Ectodermal cell (in vitro differentiated cells): ENCODE measurements at regions not wholly inside any gene's neighbourhood (a gene's known extent, or its start where the extent isn't known, plus 50 kb on each side); places are given as distances from the start of the nearest gene placed in this dataset.

ENCODE experiments used
- H3K27ac ChIP-seq: 2 replicates; pipeline ENCODE4 v1.7.0; 2013; ENCODE audit warnings: mild to moderate bottlenecking, low read depth, low read length; ENCODE audit not compliant: insufficient read depth, poor library complexity, severe bottlenecking
- H3K27me3 ChIP-seq: 2 replicates; pipeline ENCODE4 v1.7.0; 2013; ENCODE audit warnings: mild to moderate bottlenecking, low read length; ENCODE audit not compliant: insufficient read depth, control insufficient read depth, poor library complexity, severe bottlenecking
- H3K36me3 ChIP-seq: one replicate; pipeline ENCODE4 v1.7.0; 2013; ENCODE audit warnings: low read length; ENCODE audit not compliant: control insufficient read depth, insufficient read depth
- H3K4me1 ChIP-seq: one replicate; pipeline ENCODE4 v1.7.0; 2013; ENCODE audit warnings: low read length; ENCODE audit not compliant: control insufficient read depth, insufficient read depth
- H3K4me3 ChIP-seq: 2 replicates; pipeline ENCODE4 v1.7.0; 2013; ENCODE audit warnings: low read depth, low read length, control low read depth; ENCODE audit not compliant: insufficient read depth
- H3K9me3 ChIP-seq: 2 replicates; pipeline ENCODE4 v1.7.0; 2013; ENCODE audit warnings: mild to moderate bottlenecking, low read length, moderate library complexity; ENCODE audit not compliant: control insufficient read depth
- WGBS, 2 experiments: methylation state at CpG; one replicate each; pipeline ENCODE4 v1.1.7; 2013; ENCODE audit warnings: missing lambda C conversion rate in 2 of 2; 5-methylcytosine and 5-hydroxymethylcytosine counted together

DNA sequence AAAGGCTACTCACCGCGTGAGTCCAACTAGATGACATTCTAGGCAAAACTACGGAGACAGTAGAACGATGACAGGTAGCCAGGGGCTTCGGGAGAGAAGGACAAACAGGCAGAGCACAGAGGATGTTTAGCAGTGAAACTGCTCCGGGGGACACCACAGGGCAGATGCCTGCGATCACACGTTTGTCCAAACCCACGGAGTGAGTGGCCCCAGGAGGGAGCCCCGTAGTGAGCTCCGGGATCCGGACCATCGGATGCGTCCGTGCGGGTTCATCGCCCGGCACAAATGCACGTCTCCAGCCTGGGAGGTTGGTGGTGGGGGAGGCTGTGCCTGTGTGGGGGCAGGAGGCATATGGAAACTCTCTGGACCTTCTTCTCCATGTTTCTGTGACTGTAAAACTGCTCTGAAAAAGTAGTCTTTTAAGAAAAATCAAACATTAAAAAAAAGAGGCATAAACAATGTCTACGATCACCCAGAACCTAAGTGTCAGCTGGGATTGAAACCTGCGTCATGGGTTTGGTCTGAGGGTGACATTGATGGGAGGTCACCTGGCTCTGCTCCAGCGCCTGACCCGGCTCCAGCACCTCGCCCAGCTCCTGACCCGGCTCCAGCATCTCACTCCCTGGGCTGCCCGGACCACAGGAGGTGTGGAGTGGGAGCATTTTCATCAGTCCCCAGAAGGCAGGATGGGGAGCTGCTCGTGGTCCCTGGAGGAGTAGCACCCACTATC lies 83.0 kb upstream of the CTDP1 start:
- no peaks in the 10 kb centered on the region for H3K36me3 ChIP-seq
- no peaks in the 10 kb centered on the region for H3K9me3 ChIP-seq
- 88 to 89% methylated on average over 27 of the region's 27 CpGs for WGBS, 2 experiments
- H3K4me1 ChIP-seq: peaks cover 15% of the 10 kb centered on the region
- no peak overlapping the region for H3K27ac ChIP-seq
- H3K27me3 ChIP-seq: no peaks in the 10 kb centered on the region
- no peak overlapping the region for H3K4me3 ChIP-seq

DNA sequence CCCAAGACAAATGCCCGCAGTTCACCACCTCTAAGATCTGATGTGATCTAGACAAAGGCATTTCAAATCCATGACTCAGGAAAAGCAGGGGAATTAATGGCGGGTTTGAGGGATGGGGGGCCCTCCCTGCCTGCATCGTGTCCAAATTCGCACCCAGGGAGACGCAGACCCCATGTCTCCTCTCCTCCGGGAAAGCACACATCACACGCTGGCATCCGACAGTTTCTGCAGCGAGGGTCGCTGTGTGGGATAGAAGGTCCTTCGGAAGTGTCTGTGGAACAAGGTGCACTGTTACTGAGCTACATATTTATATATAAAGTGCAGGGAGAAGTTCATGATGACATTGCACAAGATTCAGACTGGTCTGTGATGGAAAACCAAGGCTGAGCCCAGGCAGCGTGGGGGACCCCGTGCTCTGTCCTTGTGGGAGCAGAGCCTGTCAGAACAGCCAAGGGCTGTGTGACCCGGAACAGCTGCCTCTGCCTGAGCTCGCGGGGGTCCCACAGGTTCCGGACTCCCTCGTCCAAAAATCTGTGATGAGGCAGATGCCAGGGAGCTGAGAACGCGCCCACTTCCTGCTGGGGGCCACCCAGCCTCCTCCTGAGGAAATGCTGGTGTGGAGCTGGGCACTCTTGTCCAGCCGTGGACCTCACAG lies 82.3 kb upstream of the CTDP1 start:
- Histone ChIP-seq H3K4me3 (no peak overlapping the region), H3K27me3 (no peaks in the 10 kb centered on the region), H3K36me3 (no peaks in the 10 kb centered on the region), H3K27ac (no peak overlapping the region), H3K9me3 (no peaks in the 10 kb centered on the region), H3K4me1 (peaks cover 15% of the 10 kb centered on the region)
- WGBS, 2 experiments: 93 to 94% methylated on average over 21 of the region's 21 CpGs

DNA sequence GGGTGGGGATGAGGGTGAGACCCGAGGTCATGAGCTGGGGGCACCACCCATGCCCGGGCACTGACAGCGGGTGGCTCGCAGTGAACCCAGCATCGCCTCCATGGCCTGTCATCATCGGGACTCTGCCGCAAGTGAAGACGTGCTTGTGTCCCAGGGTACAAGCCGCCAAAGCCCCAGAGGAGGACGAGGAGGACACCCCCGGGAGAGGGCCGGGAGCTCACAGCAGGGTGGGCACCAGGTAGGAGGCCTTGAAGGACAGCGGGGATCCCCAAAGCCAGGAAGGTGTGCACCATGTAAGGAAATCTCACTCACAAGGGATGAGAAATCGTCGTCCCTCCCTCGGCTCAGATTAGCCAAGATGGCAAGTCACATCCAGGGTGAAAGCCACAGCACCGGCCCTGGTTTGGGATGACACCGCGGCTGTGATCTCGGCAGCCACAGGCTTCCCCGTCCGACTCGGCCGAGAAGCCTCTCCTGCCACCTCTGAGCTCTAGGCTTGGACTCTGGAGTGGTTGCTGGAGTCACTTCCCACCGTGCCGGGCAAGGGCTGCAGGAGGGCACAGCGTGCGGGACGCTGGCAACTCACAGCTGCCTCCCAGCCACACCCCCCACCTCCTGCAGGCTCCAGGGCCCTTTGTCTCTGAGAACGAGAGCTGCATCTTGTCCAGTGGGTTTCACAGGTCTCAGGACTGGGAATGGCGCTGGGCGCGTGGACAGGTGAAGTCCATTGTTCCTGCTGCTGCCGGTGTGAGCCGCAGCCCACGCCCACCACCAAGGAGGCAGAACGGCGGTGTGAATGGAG lies 81.6 kb upstream of the CTDP1 start:
- WGBS, 2 experiments: 86 to 88% methylated on average over 38 of the region's 38 CpGs
- Histone ChIP-seq H3K4me3 (no peak overlapping the region), H3K27ac (no peak overlapping the region), H3K36me3 (no peaks in the 10 kb centered on the region), H3K27me3 (no peaks in the 10 kb centered on the region), H3K4me1 (peaks cover 15% of the 10 kb centered on the region), H3K9me3 (no peaks in the 10 kb centered on the region)

DNA sequence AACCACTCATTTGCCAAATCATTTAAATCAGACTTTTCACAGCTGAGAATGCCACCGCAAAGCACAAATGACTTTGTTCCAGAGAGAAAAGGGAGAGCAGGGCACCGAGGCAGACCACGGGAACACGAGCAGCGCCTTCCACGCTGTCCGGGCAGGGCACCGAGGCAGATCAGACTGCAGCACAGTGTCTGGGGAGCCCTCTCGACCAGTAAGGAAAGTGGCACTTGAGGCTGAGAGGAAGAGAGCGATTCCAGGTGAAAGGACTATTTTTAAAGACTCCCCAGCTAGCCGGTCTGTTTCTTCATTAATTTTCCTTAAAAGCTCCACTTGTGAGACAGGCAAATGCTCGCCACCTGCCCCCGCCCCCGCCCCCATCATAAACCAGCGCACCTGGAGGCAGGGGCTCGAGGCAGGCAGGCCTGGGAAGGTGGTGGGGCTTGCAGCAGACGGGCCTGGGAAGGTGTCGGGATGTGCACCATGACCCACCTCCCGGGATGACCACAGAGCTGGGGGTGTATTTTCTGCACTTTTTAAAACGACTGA lies 80.9 kb upstream of the CTDP1 start:
- Histone ChIP-seq H3K4me3 (no peak overlapping the region), H3K27ac (no peak overlapping the region), H3K4me1 (peaks cover 15% of the 10 kb centered on the region), H3K27me3 (no peaks in the 10 kb centered on the region), H3K36me3 (no peaks in the 10 kb centered on the region), H3K9me3 (no peaks in the 10 kb centered on the region)
- WGBS, 2 experiments: 86 to 89% methylated on average over 20 of the region's 20 CpGs

DNA sequence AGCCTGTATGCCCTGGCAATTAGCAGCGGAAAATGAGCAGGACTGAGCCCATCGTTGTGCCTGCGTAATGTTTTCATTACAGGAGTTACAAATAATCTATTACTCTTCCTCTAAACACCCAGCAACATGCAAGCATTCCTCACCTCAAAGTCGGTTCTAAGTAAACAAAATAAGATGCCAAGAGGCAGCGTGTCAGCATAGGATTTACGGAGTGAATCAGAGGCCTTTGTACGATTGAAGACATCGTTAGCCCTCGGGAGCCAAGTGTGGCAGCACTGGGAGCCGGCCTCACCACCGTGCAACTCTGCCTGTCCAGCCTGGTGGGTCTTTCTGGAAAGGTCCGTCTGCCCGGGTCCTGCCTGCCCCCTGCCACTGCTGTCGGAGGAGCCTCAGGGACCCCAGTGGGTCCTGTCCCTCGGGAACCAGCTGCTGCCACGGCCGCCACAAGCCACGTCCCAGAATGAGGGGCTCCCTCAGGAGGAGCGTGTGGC lies 80.1 kb upstream of the CTDP1 start:
- H3K4me3 ChIP-seq: no peak overlapping the region
- H3K27ac ChIP-seq: no peak overlapping the region
- H3K9me3 ChIP-seq: no peaks in the 10 kb centered on the region
- H3K27me3 ChIP-seq: no peaks in the 10 kb centered on the region
- 86 to 88% methylated on average over 19 of the region's 19 CpGs for WGBS, 2 experiments
- peaks cover 15% of the 10 kb centered on the region for H3K4me1 ChIP-seq
- H3K36me3 ChIP-seq: no peaks in the 10 kb centered on the region

DNA sequence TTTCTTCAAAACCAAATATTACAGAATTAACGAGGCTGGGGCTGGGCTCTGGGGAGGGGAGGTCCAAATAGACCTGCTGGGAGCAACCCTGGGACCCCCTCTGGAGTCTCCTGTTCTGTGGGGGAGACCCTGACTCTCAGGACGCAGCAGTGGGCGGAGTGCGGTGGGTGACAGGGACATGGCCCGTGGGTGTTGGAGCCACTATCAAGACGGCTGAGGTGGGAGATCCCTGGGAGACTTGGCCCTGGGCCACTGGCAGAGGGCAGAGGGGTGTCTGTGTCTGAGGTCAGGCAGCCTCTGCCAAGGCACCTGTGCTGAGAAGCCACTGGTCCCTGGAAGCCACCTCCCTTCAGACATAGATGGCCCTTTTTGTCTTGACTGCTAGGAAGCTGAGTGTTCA lies 79.5 kb upstream of the CTDP1 start:
- WGBS, 2 experiments: 95 to 96% methylated on average over 6 of the region's 6 CpGs
- Histone ChIP-seq H3K27ac (no peak overlapping the region), H3K4me1 (peaks cover 15% of the 10 kb centered on the region), H3K27me3 (no peaks in the 10 kb centered on the region), H3K36me3 (no peaks in the 10 kb centered on the region), H3K9me3 (no peaks in the 10 kb centered on the region), H3K4me3 (no peak overlapping the region)

DNA sequence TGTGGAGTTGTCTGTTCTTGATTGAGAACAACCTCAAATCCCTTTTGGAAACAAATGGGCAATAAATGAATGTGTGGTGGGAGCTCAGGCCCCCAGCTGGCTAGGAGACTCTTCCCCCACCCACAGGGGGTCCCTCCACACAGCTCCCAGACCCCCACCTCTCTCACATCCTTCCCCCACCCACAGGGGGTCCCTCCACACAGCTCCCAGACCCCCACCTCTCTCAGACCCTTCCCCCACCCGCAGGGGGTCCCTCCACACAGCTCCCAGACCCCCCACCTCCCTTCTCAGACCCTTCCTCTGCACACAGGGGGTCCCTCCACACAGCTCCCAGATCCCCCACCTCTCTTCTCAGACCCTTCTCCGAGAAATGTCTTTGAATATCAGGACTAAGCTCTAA lies 79.0 kb upstream of the CTDP1 start:
- H3K36me3 ChIP-seq: no peaks in the 10 kb centered on the region
- H3K27me3 ChIP-seq: no peaks in the 10 kb centered on the region
- H3K4me1 ChIP-seq: peaks cover 15% of the 10 kb centered on the region
- no peak overlapping the region for H3K27ac ChIP-seq
- no peak overlapping the region for H3K4me3 ChIP-seq
- H3K9me3 ChIP-seq: no peaks in the 10 kb centered on the region
- WGBS, 2 experiments: 85 to 88% methylated on average over 2 of the region's 2 CpGs

DNA sequence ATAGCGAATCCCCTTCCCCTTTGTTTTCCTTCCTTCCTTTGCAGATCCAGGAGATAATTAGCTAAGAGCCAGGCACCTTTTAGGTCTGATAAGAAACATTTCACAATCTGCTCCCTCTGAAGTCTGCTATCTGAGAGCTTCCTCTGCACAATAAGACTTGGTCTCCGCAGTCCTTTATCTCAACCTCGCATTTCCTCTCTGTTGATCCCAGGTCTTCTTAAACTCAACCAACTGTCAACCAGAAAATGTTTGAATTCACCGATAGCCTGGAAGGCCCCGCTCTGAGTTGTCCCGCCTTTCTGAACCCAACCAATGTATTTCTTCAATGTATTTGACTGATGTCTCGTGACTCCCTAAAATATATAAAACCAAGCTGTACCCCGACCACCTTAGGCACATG lies 78.4 kb upstream of the CTDP1 start:
- Histone ChIP-seq H3K27ac (no peak overlapping the region), H3K27me3 (no peaks in the 10 kb centered on the region), H3K4me1 (peaks cover 13% of the 10 kb centered on the region), H3K4me3 (no peak overlapping the region), H3K36me3 (no peaks in the 10 kb centered on the region), H3K9me3 (no peaks in the 10 kb centered on the region)
- WGBS, 2 experiments: 85 to 89% methylated on average over 8 of the region's 8 CpGs

DNA sequence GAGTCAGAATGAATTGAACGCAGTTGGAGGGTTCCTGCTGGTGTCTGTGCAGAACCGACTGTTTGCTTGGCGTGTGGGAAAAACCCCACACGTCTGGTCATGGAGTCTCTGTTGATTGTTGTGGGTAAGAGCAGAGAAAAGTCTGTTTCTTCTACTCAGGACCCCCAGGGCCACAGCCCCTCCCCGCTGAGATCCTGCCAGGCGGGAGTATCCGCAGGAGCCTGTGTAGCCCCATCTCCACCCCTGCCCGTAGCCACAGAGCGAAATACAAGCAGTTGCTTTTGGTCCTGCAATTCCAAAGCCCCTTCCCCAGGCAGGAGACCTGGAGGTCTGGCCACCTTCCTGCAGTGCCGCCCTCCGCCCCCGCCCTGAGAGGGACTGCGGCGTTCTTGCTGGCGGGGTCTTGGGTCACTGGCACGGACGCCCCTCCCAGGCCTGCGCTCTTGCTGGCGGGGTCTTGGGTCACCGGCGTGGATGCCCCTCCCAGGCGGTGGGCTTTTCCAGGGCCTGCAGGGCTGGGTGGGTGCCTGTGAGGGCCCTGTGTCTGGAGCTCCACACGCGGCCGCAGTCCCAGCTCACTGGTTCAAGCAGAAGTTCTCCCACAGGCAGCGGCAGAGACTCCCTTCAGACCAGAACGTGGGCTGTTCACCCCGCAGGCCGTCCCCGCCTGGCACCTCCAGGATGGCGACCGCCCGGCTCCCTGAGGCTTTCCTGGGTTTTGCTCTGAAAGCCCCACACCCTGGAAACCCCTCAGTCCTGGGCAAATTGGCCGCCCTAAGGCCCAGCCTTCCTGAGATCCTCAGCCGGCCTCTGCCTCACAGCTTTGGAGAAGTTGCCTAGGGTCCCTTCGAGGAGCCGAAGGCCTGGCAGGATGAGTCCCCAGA lies 76.0 kb upstream of the CTDP1 start:
- 93 to 95% methylated on average over 37 of the region's 37 CpGs for WGBS, 2 experiments
- H3K9me3 ChIP-seq: no peaks in the 10 kb centered on the region
- no peaks in the 10 kb centered on the region for H3K27me3 ChIP-seq
- H3K4me1 ChIP-seq: peaks cover 2% of the 10 kb centered on the region
- H3K36me3 ChIP-seq: no peaks in the 10 kb centered on the region
- no peak overlapping the region for H3K4me3 ChIP-seq
- H3K27ac ChIP-seq: no peak overlapping the region
